Midbrain (tissue), 1 donor: ENCODE measurements at regions not wholly inside any gene's neighbourhood (a gene's known extent, or its start where the extent isn't known, plus 50 kb on each side); places are given as distances from the start of the nearest gene placed in this dataset.
"Not testable (repeated sequence)": the region's sequence is repeated elsewhere in the genome, so short reads cannot be mapped to it uniquely, and the experiment has no call there.

Source experiments
- DNase-seq: peaks from one replicate; lab custom pipeline; 2025; lab: John Stamatoyannopoulos, UW

DNA sequence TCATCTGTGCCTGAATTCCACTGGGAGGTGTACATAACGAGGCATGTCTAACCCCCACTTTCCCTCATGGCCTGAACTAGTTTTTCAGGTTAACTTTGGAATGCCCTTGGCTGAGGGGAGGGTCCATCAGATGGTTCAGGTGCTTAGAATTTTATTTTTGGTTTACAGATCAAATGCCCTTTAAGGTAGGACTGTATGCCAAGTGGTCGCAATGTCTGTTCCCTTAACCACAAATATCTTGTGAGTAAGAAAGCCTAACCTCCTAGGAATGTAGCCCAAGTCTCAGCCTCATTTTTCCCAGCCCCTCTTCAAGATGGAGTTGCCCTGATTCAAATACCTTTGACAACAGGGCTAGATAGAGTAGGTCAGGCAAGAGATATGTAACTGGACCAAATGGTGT, 78.4 kb downstream of the RNASET2 start:
- DNase-seq: no peak

DNA sequence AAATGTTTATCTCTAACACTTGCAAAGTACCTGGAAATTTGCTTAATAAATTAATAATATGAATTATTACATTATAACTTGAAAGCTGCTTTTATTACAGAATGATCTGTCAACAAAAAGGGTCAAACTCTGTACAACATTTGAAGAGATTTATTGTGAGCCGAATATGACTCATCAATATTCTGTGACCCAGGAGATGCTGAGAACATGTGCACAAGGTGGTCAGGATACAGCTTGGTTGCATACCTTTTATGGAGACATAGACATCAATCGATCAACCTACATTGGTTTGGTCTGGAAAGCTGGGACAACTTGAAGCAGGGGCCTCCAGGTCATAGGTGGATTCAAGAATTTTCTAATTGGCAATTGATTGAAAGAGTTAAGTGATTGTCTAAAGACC, 79.0 kb downstream of the RNASET2 start:
- no peak for DNase-seq

DNA sequence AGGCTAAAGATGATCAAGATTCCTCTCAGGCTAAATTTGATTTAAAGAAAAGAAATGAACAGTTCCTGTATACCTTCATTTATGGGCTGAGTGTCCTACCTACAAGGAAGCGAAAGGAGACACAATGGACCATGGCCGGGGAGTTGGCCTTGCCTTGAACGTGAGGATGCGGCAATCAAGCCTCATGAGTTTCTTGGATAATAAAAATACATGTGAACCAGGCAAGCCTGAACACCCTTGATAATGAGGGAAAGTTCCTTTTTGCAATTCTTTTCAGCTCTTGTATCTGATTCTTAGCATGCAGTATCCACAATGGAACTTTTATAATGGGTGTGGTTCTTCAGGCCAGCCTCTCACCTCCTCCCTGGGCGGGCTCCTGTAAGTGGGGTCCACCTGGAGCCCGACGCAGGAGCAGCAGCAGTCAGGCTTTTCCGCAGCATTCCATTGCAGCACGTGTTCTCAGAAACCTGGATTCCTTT, 83.8 kb downstream of the RNASET2 start:
- DNase-seq: no peak

DNA sequence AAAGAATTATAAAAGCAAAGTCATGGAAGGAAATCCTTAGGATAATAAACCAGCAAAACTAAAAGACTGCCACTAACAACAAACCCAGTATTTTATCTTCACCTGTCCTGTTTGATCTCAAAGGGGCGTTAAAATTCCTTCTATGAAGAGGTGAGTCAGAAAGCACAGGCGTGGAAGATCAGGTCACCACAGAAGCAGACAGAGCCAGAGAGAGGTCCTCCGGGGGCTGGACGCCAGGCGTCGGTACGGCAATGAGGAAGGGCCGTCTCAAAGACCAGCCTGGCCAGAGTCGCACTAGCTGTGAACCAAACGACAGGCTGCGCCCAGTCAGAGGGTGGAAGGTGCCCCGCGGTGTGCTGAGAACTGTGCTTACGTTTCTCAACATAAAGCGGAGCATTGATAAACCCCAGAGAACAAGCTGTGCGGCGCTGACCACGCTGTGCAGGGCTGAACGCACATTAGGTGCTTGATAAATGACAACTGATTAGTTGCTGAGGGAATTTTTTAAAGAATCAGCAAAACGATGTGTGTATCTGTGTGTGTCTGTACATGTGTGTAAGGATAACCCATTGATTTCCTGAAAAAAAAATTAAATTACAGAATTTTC, 85.6 kb downstream of the RNASET2 start:
- no peak for DNase-seq

DNA sequence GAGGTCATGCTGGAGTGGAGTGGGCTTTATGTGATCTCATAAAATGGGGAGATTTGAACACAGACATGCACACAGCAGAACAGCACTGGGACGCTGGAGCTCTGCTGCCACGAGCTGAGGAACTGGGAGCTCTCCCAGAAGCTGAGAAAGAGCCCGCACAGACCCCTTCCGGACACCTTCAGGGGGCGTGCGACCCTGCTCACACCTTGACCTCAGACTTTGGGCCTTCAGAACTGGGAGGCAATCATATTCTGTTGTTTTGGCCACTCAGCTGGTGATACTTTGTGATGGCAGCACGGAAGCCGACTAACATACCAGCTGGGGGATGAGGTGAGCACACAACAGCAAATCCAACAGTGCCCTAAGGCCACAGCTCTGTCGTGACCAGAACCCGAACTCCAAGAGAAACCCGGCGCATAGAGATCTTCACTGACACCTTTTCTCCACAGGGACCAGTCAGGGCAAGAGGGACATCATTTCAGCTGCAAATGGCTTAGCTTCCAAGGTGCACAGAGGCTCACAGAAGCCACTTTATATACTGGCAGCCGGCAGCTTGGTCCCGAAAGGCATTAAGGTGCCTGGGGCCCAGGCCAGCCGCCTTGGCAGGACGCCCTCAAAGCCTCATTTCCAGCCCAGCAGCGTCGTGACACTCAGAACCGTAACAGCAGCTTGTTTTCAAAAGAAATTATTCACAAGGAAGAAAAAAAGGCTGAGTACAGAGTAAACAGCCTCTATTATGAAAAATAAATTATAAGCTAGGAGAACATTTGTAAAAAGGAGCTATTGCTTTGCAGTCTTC, 89.3 kb downstream of the RNASET2 start:
- DNase-seq: peak; percentile 63

DNA sequence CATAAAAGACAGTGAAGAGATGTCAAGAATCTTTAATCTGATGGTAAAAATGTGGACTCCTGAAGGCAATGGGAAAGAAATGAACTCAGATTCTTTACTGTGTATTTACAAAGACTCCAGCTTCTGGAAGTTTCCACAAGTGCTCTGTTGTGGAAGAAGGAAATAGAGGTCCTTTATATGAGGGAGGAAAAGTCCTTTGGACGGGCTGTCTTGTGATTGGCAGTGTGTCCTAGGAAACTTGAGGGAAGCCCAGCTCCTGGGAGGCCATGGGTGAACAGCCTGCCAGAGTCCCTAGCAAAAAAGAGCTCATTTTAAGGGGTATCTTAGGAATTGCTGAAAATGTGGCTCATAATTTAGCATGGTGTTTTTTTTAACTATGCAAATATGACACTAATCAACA, 92.0 kb downstream of the RNASET2 start:
- peak; percentile 34 for DNase-seq

DNA sequence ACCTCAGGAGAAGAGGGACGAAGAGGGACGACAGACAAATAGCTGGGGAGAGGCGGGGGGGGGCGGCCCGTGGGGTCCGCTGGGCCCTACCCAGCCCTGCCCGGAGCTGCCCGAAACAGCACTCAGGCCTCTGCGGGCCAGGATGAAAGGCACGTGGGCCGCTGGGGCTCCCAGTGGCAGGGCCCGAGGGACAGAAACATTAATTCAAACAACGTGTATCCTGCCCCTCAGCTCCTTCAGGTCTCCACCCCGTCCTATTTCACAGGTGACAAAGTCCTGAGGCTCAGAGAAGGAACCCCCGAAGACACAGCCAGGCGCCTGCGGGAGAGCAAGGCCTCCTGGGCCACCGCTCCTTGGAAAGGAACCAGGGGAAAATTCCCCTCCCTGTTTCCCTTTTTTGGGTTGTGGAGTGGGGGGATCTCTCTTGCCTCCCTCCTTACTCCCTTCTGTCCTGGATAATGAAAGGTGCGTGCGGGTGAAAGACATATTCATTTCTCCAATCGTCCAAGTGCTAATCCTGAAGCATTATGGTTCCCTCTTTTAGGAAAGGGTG, 93.3 kb downstream of the RNASET2 start:
- DNase-seq: no peak

DNA sequence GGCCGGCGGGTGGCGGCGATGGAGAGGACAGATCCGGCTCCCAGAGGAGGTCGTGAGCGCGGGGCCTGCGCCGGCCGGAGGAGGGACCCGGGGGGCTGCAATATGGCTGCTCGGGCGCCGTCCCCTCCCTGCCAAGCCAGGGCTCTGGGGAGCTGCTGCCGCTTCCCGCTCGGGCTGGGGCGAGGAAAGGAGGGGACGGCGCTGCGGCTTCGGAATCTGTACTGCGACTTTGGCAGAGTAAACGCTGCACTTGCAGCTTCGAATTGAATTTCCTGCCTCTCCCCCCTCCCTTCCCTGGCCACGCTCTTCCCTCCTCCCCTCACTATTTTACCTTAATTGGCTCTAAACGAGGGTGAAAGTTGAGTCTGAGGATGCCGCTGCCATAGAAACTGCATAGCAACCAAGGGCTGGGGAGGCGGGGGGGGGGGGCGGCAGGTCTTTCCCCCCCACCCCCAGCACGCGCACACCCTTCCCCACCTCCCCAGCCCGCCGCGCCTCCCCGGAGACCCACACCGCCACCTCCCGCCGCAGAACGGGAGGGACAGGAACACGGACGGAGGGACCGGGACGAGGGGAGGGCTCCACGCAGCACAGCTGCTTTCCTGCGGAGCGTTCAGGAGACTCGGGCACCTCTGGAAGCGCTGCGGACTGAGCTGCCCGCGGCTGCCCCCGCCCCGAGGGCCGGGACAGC, 93.9 kb downstream of the RNASET2 start:
- peak; percentile 68 for DNase-seq

DNA sequence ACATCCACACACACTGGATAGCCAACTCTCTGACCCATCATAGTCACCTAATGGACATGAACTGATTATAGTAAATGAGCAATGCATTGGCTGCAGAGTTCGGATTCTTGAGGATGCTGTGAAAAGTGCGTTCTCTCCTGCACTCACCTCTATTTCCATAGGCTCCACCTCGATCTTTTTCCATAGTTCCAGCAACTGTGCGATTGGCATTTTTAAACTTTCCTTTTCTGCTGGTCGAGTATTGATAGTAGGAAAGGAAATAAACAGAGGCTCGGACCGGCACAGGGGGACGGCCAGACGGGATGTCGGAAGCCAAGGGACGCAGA, 94.4 kb downstream of the RNASET2 start:
- no peak for DNase-seq

DNA sequence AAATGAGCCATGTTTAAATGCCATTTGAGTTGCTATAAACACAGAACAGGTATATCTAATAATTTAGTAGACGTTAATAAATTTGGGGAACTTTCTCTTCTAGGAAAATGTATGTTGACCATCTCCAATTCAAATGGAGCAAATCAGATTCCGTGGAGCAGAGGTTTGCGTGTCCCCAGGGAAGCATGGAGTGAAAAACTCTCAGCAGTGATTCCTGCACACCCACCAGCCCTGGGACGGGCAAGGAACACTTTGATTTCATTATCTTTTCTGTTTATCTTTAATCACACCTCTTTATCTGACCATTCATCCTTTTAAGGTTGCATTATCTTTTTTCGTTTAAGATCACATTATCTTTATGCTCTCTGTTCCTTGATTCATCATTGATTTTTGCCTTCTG, 95.0 kb downstream of the RNASET2 start:
- DNase-seq: no peak

DNA sequence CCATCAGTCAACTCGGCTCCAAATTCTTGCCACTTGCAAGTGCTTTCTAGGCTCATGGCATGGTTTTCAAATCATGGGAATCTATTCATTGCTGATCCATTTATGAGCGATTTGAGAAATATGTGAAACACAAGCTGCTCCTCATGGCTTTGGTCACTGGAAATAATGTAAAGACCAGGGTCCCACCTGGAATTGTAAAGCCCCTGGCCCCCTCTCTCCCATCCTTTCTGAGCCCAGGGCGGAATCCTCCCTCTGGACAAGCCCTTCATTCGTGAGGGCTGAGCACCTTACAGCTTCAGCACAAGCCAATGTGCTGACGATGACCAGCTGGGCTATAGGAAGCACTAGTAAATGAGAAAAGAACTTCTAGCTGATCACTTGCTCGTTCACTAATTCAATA, 96.0 kb downstream of the RNASET2 start:
- no peak for DNase-seq

DNA sequence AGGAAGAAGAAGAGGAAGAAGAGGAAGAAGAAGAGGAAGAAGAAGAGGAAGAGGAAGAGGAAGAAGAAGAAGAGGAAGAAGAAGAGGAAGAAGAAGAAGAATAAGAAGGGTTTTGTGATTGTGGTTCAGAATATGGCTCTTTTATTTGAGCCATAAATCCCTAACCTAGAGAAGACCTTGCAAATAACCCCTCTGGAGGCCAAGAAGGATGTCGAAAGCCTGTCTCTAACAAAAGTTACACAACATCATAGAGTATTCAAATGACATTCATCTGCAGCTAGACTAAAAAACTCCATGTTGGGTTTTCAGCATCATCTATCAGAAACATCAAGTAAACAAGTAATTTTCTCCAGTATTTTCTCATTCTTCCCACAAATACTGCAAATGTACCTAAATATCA, 100.9 kb downstream of the RNASET2 start:
- no peak for DNase-seq

DNA sequence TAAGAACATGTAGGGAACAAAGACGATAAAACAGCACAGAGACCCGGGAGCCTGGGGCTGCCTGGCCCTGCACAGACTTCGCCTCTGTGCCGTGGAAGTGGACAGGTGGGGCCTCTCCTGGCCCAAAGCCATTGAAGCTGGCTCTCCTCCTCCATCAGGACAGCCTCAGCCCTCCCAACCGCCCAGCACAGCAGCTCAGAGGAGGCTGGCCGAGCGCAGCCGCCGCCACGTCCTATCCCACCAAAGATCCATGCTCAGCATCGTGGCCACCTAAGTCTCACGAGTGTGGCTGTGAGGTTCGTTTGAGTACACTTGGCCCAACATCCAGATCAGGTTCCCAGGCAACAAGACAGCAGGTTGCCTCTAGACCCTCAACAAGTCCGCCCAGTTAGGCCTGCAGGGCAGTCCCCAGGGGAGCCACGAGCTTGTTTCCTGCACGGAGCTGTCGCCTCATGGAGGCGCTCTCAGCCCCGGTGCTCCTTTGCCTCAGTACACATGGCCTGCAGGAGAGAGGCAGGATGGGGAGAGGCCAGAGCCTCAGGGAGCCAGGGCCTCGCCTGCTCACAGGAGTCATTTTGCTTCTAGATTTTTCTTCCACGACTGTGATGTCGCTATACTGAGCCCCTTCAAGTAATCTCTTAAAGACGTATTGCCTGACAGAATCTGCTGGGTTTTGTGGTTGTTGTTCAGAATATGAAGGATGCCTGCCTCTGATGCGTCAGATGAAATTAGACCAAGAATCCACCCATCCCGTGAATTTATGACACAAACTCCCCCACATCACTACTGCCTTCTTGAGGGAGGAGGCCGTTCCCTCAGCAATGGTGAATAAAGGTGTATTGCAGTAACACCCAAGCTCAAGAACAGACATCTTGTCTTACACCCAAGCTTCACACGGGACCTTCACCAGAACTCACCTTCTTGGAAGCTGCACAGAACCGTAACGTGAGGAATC, 102.7 kb downstream of the RNASET2 start:
- DNase-seq: no peak

DNA sequence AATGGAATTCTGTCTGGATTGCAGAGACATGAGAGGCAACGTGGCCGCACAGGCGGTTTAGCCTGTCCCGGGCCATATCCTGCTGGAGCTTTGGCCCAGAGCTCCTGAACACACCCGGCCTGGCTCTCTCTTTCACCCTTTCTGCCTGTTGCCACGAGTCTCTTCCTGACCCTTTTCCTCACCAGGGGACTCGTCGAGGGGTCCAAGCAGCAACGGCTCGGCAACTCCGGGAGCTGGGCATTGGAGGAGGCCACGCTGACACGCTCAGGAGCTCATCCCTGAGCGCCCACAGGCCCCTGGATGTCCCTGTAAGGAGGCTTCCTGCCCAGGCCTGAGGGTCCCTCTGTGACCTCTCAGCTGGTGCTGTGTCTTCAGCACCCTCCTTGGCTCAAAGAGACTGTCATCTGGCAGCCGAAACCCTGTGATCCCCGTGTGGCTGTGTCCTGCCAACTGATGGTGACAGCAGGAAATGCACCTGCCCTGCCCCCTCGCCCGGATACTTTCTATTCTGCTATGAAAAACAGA, 103.8 kb downstream of the RNASET2 start:
- no peak for DNase-seq

DNA sequence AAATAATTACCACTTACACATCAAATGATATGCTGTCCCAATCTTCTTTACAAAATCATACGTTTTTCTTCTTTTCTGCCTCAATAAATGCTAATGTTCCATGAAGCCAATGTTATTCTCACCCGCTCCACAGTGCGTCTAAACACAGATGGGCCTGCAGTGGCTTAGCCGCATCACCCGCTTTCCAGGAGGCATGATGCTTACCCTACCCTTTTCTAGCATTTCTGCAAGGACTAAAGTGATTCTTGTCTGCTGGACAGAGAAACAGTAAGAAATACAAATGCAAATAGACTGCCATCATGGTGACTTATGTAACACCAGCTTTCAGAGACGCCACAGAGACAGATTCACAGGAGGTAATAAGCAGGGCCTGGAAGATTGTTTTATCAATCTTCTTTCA, 104.4 kb downstream of the RNASET2 start:
- no peak for DNase-seq

DNA sequence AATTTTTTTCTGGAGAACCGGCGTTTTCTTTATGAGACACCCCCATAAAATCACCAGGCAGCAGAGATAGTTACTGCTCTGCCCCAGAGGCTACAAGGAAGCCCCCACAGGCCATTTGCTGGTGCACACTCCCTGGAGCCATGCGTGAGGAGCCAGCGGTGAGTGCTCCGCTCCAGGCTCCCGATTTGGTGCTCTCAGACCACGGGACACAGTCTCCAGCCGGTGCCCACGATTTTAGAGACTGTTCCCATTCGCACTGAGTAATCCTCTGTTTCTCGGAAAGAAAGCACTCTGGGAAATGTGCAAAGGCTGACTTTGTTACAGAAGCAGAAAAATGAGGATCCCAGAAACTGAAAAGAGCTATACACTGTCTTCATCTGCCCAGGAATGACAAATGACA, 104.9 kb downstream of the RNASET2 start:
- DNase-seq: no peak

DNA sequence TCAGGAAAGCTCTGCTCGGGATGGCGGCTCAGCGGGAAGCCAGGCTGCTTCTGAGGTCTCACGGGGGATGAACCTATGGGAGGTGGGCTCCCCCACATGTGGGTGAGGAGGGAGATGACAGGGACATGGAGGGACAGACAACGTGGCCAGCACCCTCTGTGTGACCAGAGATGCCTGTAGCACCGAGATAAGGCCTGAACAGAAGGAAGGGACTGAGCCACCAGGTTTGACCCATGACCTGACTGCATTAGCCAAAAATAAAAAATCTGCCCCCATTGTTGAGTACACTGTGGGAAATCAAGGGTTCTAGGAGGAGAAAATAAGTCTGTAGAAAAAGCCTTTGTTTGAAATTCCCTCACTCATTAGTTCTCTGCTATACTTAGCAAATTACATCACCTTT, 105.7 kb downstream of the RNASET2 start:
- no peak for DNase-seq

DNA sequence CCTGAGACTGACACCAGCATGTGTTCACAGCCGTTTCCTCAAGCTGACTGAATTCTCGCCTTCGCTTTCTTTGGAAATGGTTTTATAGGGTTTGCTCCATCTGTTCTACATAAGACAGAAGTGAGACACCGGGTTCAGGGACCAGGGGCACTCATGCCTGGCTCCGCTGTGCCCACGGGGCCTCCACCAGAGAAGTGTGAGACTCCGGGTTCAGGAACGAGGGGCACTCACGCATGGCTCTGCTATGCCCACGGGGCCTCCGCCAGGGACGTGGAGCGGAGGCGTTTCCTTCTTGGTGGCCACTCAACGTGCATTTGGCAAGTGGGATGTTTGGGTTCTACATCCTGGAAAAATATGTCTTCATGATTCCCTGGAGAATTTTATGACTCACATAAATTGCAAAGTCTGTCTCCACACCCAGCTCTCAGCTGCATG, 106.6 kb downstream of the RNASET2 start:
- DNase-seq: no peak

DNA sequence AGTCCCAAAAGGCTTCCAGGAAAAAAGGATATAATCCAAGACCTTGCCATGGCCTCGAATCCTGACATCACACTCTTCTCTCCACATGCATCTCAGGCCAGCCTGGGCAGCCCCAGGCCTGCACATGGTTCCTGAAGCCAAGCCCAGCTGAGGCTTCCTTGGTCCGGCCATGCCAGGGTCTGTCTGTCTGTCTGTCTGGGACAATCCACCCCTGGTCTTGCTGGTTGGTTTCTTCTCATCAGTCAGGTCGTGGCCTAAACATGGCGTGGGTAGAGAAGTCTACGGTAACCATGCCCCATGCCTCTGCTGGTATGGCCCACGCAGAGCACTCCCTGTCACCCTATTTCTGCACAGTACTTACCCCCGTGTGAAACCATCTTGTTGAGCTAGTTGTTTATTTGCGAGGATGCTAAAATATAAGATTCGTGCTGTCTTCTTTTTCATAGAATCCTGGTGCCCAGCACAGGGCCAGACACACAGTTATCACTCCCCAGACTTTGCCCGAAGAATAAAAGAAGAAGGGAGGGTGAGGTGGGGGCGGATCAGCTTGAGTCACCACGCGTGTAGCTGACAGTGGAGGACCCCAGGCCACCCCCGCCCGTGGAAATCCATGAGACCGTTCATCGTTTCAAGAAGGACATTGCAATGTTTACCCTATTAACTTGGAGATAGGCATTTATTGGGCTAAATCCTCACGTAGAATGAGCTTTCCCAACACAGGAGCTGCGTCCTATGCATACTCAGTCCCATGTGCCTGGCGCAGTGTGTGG, 107.2 kb downstream of the RNASET2 start:
- DNase-seq: no peak

DNA sequence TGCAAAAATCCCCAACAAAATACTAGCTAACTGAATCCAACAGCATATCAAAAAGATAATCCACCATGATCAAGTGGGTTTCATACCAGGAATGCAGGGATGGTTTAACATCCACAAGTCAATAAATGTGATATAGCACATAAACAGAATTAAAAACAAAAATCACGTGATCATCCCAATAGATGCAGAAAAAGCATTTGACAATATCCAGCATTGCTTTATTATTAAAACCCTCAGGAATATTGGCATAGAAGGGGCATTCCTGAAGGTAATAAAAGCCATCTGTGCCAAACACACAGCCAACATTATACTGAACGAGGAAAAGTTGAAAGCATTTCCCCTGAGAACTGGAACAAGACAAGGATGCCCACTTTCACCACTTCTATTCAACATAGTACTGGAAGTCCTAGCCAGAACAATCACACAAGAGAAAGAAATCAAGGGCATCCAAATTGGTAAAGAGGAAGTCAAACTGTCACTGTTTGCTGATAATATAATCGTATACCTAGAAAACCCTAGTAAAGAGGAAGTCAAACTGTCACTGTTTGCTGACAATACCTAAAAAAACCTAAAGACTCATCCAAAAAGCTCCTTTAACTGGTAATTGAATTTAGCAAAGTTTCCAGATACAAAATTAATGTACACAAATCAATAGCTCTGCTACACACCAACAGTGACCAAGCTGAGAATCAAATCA, 109.8 kb downstream of the RNASET2 start:
- not testable (repeated sequence) for DNase-seq
